Muscle of arm (tissue), 1 donor: ENCODE measurements at regions not wholly inside any gene's neighbourhood (a gene's known extent, or its start where the extent isn't known, plus 50 kb on each side); places are given as distances from the start of the nearest gene placed in this dataset.
"Not testable (repeated sequence)": the region's sequence is repeated elsewhere in the genome, so short reads cannot be mapped to it uniquely, and the experiment has no call there.

Experiments
- DNase-seq: peaks from one replicate; pipeline ENCODE4 v3.0.0-alpha.2; 2013

GRCh38 chr1:184888505-184888904 lies 85.8 kb downstream of the NIBAN1 start:
- peak; percentile 35 for DNase-seq

- no peak for DNase-seq
Observed at GRCh38 chr1:184882957-184883815, 91.1 kb downstream of the NIBAN1 start.

- no peak for DNase-seq
Observed at GRCh38 chr1:184881941-184882913, 92.1 kb downstream of the NIBAN1 start.

GRCh38 chr1:184879876-184880557 lies 94.3 kb downstream of the NIBAN1 start:
- DNase-seq, result no peak

- no peak for DNase-seq
Observed at GRCh38 chr1:184878602-184879001, 95.7 kb downstream of the NIBAN1 start.

- DNase-seq, result no peak
Observed at GRCh38 chr1:184878002-184878401, 96.3 kb downstream of the NIBAN1 start.

- not testable (repeated sequence) for DNase-seq
Observed at GRCh38 chr1:184876015-184876414, 98.3 kb downstream of the NIBAN1 start.

GRCh38 chr1:184875218-184875617 lies 99.1 kb downstream of the NIBAN1 start:
- no peak for DNase-seq

GRCh38 chr1:184870319-184870718 lies 104.0 kb downstream of the NIBAN1 start:
- DNase-seq, result no peak

GRCh38 chr1:184867866-184868689 lies 106.2 kb downstream of the NIBAN1 start:
- no peak for DNase-seq

GRCh38 chr1:184866991-184867788 lies 107.1 kb downstream of the NIBAN1 start:
- no peak for DNase-seq

GRCh38 chr1:184866586-184866985 lies 107.7 kb downstream of the NIBAN1 start:
- DNase-seq, result no peak

GRCh38 chr1:184865831-184866230 lies 108.5 kb downstream of the NIBAN1 start:
- DNase-seq, result no peak

- DNase-seq, result no peak
Observed at GRCh38 chr1:184861755-184862336, 107.2 kb upstream of the EDEM3 start.

- no peak for DNase-seq
Observed at GRCh38 chr1:184860985-184861754, 106.5 kb upstream of the EDEM3 start.

GRCh38 chr1:184860535-184860934 lies 105.9 kb upstream of the EDEM3 start:
- no peak for DNase-seq

GRCh38 chr1:184859381-184860105 lies 104.9 kb upstream of the EDEM3 start:
- DNase-seq, result no peak

GRCh38 chr1:184858288-184858687 lies 103.6 kb upstream of the EDEM3 start:
- no peak for DNase-seq
